Mucosa of descending colon (tissue), 3 donors: ENCODE measurements at regions not wholly inside any gene's neighbourhood (a gene's known extent, or its start where the extent isn't known, plus 50 kb on each side); places are given as distances from the start of the nearest gene placed in this dataset.
A peak's percentile ranks its signal among the peaks of the same experiment; 100 is the strongest.

Experiments used
- ATAC-seq: fragments of 200-7000 bp; cut with Tn5 transposase; one replicate; pipeline ENCODE4 v1.9.1; 2020; ENCODE audit warnings: mild to moderate bottlenecking, moderate library complexity
- DNase-seq, 3 donors: peaks; one replicate each; pipeline ENCODE4 v3.0.0-alpha.2; 2020
- H3K36me3 ChIP-seq: fragments of 200-600 bp; one replicate; pipeline ENCODE4 v1.8.0; 2021; ENCODE audit warnings: low read depth, mild to moderate bottlenecking
- H3K4me1 ChIP-seq: fragments of 200-600 bp; one replicate; pipeline ENCODE4 v1.8.0; 2021; ENCODE audit warnings: low read depth, mild to moderate bottlenecking
- H3K4me3 ChIP-seq: fragments of 200-600 bp; one replicate; pipeline ENCODE4 v1.8.0; 2021; ENCODE audit warnings: mild to moderate bottlenecking
- H3K9me3 ChIP-seq: fragments of 200-600 bp; one replicate; pipeline ENCODE4 v1.8.0; 2021; ENCODE audit warnings: mild to moderate bottlenecking
- intact Hi-C, 2 donors: fragments of 100-400 bp; cut with DNase I in 1 of 2; cut with micrococcal nuclease in 1 of 2; formaldehyde crosslinking; loops; one replicate each; pipeline versions ENCODE4 v1.11.0 to v1.11.1; 2022; cut with DNase I, micrococcal nuclease
- TF ChIP-seq, protein P1 (sequence below): fragments of 200-600 bp; IDR thresholded peaks from one replicate; pipeline ENCODE4 v1.8.0; 2022; ENCODE audit warnings: antibody characterized with exemption, mild to moderate bottlenecking
- donor health status: DM: no; HTN: no; CAD: no; lungs with moderate emphysema.
- donor health status: DM: no; HTN: no; CAD: no.
- donor health status: DM: no; HTN: yes; CAD: no.

DNA sequence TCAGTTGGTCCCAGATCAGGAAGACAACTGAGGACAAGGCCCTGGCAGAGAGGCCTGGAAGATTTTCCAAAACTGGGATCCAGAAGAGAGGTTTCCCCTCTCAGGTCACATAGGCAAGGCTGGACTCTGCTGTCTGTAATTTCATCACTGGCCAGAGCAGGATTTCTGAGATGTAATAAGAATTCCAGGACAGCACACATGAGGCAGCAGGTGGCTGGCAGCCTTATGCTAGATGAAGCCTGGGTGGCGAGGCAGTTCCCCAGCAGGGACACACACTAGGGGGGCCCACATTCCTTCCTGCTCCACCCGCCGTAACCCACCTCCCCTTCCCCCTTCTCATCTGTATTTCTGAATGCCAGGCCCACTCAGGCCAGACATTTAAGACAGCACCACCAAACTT is 98.6 kb downstream of the HNRNPLL start:
- intact Hi-C loops, result no loop called here
- Histone ChIP-seq H3K4me3 (no peak overlapping the region), H3K36me3 (no peaks in the 10 kb centered on the region), H3K4me1 (no peaks in the 10 kb centered on the region), H3K9me3 (peaks cover 6% of the 10 kb centered on the region)
- ATAC-seq (no peak), DNase-seq (no peak)
- TF ChIP-seq, protein P1, sequence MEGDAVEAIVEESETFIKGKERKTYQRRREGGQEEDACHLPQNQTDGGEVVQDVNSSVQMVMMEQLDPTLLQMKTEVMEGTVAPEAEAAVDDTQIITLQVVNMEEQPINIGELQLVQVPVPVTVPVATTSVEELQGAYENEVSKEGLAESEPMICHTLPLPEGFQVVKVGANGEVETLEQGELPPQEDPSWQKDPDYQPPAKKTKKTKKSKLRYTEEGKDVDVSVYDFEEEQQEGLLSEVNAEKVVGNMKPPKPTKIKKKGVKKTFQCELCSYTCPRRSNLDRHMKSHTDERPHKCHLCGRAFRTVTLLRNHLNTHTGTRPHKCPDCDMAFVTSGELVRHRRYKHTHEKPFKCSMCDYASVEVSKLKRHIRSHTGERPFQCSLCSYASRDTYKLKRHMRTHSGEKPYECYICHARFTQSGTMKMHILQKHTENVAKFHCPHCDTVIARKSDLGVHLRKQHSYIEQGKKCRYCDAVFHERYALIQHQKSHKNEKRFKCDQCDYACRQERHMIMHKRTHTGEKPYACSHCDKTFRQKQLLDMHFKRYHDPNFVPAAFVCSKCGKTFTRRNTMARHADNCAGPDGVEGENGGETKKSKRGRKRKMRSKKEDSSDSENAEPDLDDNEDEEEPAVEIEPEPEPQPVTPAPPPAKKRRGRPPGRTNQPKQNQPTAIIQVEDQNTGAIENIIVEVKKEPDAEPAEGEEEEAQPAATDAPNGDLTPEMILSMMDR, result no peak

DNA sequence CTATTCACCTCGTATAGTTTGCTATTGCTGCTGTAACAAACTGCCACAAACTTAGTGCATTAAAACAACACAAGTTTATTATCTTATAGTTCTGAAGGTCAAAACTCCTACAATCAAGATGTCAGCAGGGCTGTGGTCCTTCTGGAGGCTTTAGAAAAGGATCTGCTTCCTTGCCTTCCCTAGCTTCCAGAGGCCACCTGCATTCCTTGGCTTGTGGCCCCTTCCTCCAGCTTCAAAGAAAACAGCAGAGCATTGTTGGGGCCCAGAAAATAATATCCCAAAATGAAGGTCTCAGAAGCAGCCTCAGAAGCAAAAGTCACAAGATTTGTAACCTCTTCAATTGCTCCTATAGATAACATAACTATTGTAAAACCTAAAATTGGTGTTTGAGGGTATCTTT is 100.6 kb downstream of the HNRNPLL start:
- Histone ChIP-seq H3K4me3 (no peak overlapping the region), H3K4me1 (no peaks in the 10 kb centered on the region), H3K36me3 (no peaks in the 10 kb centered on the region), H3K9me3 (peaks cover 6% of the 10 kb centered on the region)
- no peak for ATAC-seq
- intact Hi-C loops, result no loop called here
- TF ChIP-seq, protein P1, result no peak
- DNase-seq, result no peak

DNA sequence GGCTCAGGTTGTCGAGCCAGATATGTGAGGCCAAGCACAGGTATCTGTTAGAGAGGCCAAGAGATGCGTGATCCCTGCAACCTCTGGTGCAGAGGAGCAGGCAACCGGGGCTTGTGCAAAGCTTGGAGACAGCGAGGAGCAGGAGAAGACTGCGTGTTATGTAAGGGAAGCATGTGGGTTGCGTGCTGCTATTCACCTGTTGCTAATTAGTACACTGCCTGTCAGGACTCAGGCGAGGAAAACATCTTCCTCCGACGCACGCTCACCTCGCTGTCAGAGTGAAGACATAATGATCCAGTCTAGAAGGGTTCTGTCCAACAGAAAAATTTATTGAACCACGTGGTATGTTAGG is 102.5 kb downstream of the HNRNPLL start:
- TF ChIP-seq, protein P1, result no peak
- intact Hi-C loops, result no loop called here
- no peak overlapping the region for H3K4me3 ChIP-seq

DNA sequence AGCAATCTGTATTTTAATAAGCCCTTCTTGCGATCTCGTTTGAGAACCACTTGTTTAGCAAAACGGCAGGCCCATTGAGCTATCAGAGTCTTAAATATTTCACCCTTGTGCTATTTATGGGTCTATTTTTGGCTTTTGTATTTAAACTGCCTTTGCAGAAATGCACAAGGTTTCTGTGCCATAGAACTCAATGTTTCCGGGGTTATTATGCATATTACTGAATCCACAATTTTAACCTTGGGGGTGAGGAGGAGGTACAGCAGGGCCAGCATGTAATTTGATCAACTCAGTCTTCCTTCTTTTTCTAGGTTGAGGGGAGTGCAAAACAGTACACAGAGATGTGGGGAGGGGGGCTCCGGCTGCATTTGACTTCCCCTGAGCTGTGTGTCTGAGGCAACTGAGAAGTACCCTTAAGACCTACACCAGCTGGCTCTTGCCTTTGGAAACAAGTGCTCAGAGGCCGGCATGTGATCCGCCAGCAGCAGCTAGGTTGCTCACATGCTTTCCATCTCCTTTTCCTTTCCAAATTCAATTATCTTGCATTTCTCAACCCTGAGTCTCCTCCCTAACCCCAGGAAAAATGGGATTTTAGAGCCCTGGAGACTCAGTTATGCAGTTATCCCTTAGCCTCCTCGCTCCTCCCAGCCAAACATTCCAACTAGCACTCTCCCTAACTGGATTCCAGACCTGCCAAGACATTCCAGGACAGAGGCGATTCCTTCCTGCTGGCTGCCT is 103.0 kb downstream of the HNRNPLL start:
- Histone ChIP-seq H3K36me3 (no peaks in the 10 kb centered on the region), H3K9me3 (peaks cover 6% of the 10 kb centered on the region), H3K4me3 (no peak overlapping the region), H3K4me1 (no peaks in the 10 kb centered on the region)
- TF ChIP-seq, protein P1, result no peak
- no peak for ATAC-seq
- intact Hi-C loops, result no loop called here
- DNase-seq, result no peak

More for the DNA sequence above, 102.5 kb downstream of the HNRNPLL start:
- no peak for ATAC-seq
- no peaks in the 10 kb centered on the region for H3K4me1 ChIP-seq
- no peaks in the 10 kb centered on the region for H3K36me3 ChIP-seq
- peaks cover 6% of the 10 kb centered on the region for H3K9me3 ChIP-seq
- no peak for DNase-seq

DNA sequence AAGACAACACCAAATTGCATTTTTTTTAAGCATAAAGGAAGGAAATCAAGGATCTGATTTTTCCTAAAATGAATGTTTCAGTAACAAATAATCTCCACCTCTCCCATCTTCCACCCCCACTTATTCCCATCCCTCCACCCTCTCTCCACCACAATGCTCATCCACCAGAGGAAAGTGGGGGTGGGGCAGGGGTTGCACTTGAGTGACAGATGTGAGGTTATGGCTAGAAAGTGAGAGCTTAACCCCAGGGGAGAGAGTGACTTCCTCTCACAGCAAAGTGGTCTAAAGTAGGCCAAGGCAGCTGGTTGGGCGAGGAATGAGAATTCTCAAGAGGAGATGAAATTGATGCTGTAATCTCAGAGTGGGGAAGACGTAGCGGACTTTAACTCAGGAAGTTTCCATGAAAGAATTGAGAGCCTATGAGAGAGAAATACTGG is 104.7 kb downstream of the HNRNPLL start:
- DNase-seq (no peak), ATAC-seq (no peak)
- Histone ChIP-seq H3K4me3 (no peak overlapping the region), H3K9me3 (peaks cover 6% of the 10 kb centered on the region), H3K4me1 (no peaks in the 10 kb centered on the region), H3K36me3 (no peaks in the 10 kb centered on the region)
- intact Hi-C loops, result no loop called here
- TF ChIP-seq, protein P1, result no peak

DNA sequence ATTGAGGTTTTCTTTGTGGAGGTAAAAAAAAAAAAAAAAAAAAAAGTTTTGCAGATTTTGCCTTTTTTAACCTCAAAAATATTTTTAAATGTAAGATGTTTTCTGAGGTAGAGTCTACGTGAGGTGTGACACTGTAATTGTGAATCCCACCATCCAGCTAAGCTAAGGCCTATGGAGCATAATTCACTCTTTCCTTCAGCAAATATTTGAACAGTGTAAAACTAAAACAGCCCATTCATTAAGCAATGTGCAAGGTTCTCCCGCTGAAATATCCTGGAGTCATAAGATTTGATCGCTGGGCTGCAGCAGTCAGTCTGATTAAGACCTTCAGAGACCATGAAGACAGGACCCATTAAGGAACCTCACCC is 105.1 kb downstream of the HNRNPLL start:
- ATAC-seq, result peak; percentile 40
- TF ChIP-seq, protein P1, result no peak
- Histone ChIP-seq H3K36me3 (no peaks in the 10 kb centered on the region), H3K9me3 (peaks cover 6% of the 10 kb centered on the region), H3K4me3 (no peak overlapping the region), H3K4me1 (no peaks in the 10 kb centered on the region)
- intact Hi-C loops, result no loop called here
- DNase-seq, result no peak
